ENCODE measurements at regions not wholly inside any gene's neighbourhood (a gene's known extent, or its start where the extent isn't known, plus 50 kb on each side); places are given as distances from the start of the nearest gene placed in this dataset.

GRCh38 chr5:33227746-33228145 is 213.0 kb upstream of the TARS1 start:
- TF ChIP-seq POLR2A (IDR thresholded peaks at IDR 0.05) = no peak
- TF ChIP-seq, protein P1, sequence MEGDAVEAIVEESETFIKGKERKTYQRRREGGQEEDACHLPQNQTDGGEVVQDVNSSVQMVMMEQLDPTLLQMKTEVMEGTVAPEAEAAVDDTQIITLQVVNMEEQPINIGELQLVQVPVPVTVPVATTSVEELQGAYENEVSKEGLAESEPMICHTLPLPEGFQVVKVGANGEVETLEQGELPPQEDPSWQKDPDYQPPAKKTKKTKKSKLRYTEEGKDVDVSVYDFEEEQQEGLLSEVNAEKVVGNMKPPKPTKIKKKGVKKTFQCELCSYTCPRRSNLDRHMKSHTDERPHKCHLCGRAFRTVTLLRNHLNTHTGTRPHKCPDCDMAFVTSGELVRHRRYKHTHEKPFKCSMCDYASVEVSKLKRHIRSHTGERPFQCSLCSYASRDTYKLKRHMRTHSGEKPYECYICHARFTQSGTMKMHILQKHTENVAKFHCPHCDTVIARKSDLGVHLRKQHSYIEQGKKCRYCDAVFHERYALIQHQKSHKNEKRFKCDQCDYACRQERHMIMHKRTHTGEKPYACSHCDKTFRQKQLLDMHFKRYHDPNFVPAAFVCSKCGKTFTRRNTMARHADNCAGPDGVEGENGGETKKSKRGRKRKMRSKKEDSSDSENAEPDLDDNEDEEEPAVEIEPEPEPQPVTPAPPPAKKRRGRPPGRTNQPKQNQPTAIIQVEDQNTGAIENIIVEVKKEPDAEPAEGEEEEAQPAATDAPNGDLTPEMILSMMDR (IDR thresholded peaks at IDR 0.05) = no peak
- no peak for TF ChIP-seq POLR2AphosphoS5 (IDR thresholded peaks at IDR 0.05)
- DNase-seq (ENCODE audit: low spot score) = no peak
- no peaks in the 10 kb centered on the region for H3K9me3 ChIP-seq
- no peaks in the 10 kb centered on the region for H3K36me3 ChIP-seq
- H3K27me3 ChIP-seq (replicated peaks; ENCODE audit: insufficient read depth) = no peaks in the 10 kb centered on the region
- H3K4me3 ChIP-seq = no peak overlapping the region
- intact Hi-C loops (cut with DNase I) = no loop called here
- WGBS = 66% methylated on average over 2 of the region's 2 CpGs
- H3K27ac ChIP-seq = no peak overlapping the region
- H3K4me1 ChIP-seq (replicated peaks) = no peaks in the 10 kb centered on the region

DNA sequence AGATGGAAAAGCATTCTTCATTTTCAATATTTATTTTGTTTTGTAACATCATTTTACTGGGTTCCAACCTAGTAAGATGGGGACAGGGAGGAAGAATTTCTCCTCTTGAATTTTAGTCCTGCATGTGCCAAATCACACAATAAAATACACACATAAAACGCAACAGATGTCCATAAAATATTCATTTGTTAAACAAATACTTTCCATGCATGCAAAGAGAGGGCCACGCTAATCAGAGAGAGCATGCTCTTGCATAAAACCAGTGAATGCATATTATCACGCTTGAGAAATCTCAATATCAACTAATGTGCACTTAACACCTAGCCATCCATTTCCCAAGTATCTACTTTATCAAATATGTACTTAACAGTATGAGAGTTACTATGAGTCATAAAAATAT is 212.6 kb upstream of the TARS1 start:
- intact Hi-C loops (cut with DNase I) = no loop called here
- 41% methylated on average over 3 of the region's 3 CpGs for WGBS
- H3K27me3 ChIP-seq (replicated peaks; ENCODE audit: insufficient read depth) = no peaks in the 10 kb centered on the region

DNA sequence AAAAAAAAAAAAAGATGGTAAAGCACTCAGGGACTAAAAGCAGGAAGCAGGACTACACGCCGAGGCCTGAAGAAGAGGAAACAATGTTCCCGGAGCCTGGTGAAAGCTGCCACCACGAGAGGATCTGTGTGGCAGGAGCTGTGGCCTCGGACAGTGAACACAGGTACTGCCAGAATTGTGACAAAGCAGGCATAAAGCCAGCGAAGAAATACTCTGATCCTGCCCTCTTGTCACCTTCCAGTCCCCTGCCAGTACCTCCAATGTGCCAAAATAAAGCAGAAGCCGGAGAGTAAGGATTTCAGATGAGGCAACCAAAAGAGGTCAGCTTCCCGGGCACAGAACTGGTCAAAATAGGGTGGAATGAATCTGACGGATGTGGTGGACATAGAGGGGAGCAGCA is 211.5 kb upstream of the TARS1 start:
- WGBS = 82% methylated on average over 9 of the region's 9 CpGs
- no peaks in the 10 kb centered on the region for H3K9me3 ChIP-seq

More for the DNA sequence above, 212.6 kb upstream of the TARS1 start:
- no peak overlapping the region for H3K4me3 ChIP-seq
- H3K4me1 ChIP-seq (replicated peaks) = no peaks in the 10 kb centered on the region
- TF ChIP-seq, protein P1 (IDR thresholded peaks at IDR 0.05) = no peak
- TF ChIP-seq POLR2AphosphoS5 (IDR thresholded peaks at IDR 0.05) (peak; percentile 51), POLR2A (IDR thresholded peaks at IDR 0.05) (no peak)
- no peaks in the 10 kb centered on the region for H3K36me3 ChIP-seq
- no peak overlapping the region for H3K27ac ChIP-seq
- no peak for DNase-seq (ENCODE audit: low spot score)
- H3K9me3 ChIP-seq = no peaks in the 10 kb centered on the region

GRCh38 chr5:33230467-33231078 is 210.2 kb upstream of the TARS1 start:
- no peak overlapping the region for H3K27ac ChIP-seq
- intact Hi-C loops (cut with DNase I) = no loop called here

More for the DNA sequence above, 211.5 kb upstream of the TARS1 start:
- H3K27ac ChIP-seq = no peak overlapping the region
- H3K36me3 ChIP-seq = no peaks in the 10 kb centered on the region
- no peaks in the 10 kb centered on the region for H3K4me1 ChIP-seq (replicated peaks)
- intact Hi-C loops (cut with DNase I) = no loop called here
- no peak for DNase-seq (ENCODE audit: low spot score)
- H3K4me3 ChIP-seq = no peak overlapping the region
- no peak for TF ChIP-seq POLR2AphosphoS5 (IDR thresholded peaks at IDR 0.05)
- TF ChIP-seq POLR2A (IDR thresholded peaks at IDR 0.05) = no peak
- TF ChIP-seq, protein P1 (IDR thresholded peaks at IDR 0.05) = no peak
- no peaks in the 10 kb centered on the region for H3K27me3 ChIP-seq (replicated peaks; ENCODE audit: insufficient read depth)

More at GRCh38 chr5:33230467-33231078, 210.2 kb upstream of the TARS1 start:
- H3K36me3 ChIP-seq = no peaks in the 10 kb centered on the region
- no peak overlapping the region for H3K4me3 ChIP-seq
- TF ChIP-seq, protein P1 (IDR thresholded peaks at IDR 0.05) = no peak
- TF ChIP-seq POLR2A (IDR thresholded peaks at IDR 0.05) (no peak), POLR2AphosphoS5 (IDR thresholded peaks at IDR 0.05) (no peak)
- no peaks in the 10 kb centered on the region for H3K9me3 ChIP-seq
- no peaks in the 10 kb centered on the region for H3K4me1 ChIP-seq (replicated peaks)
- no peaks in the 10 kb centered on the region for H3K27me3 ChIP-seq (replicated peaks; ENCODE audit: insufficient read depth)
- no peak for DNase-seq (ENCODE audit: low spot score)
- WGBS = 68% methylated on average over 13 of the region's 13 CpGs
